Lower leg skin (tissue), 3 donors: ENCODE measurements at regions not wholly inside any gene's neighbourhood (a gene's known extent, or its start where the extent isn't known, plus 50 kb on each side); places are given as distances from the start of the nearest gene placed in this dataset.

ENCODE experiments used
- POLR2A ChIP-seq, 2 donors: fragments of 450-650 bp; IDR thresholded peaks; one replicate each; pipeline ENCODE4 v1.6.1; 2016 to 2017; ENCODE audit warnings: antibody characterized with exemption in 2 of 2, mild to moderate bottlenecking in 1 of 2, moderate library complexity in 1 of 2
- TF ChIP-seq, protein P1 (sequence below), 3 donors: fragments of 450-650 bp; IDR thresholded peaks; one replicate each; pipeline ENCODE4 v1.5.1; 2016; ENCODE audit warnings: antibody characterized with exemption in 3 of 3, mild to moderate bottlenecking in 3 of 3, moderate library complexity in 2 of 3

DNA sequence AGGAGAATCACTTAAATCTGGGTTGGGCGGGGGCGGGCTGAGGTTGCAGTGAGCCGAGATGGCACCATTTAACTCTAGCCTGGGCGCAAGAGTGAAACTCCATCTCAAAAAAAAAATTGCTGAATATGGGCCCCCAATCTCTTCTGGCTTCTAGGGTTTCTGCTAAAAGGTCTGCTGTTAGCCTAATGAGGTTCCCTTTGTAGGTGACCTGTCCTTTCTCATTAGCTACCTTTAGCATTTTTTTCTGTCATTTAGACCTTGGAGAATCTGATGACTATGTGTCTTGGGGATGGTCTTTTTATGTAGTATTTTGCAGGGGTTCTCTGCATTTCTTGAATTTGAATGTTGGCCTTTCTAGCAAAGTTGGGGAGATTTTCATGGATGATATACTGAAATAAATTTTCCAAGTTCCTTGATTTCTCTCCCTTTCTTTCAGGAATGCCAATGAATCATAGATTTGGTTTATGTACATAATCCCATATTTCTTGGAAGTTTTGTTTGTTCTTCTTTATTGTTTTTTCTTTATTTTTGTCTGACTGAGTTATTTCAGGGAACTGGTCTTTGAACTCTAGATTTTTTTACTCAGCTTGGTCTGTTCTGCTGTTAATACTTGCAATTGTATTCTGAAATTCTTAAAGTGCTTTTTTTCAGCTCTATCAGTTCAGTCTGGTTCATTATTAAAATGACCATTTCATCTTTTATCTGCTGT, 181.5 kb downstream of the TTC6 start:
- TF ChIP-seq, protein P1, sequence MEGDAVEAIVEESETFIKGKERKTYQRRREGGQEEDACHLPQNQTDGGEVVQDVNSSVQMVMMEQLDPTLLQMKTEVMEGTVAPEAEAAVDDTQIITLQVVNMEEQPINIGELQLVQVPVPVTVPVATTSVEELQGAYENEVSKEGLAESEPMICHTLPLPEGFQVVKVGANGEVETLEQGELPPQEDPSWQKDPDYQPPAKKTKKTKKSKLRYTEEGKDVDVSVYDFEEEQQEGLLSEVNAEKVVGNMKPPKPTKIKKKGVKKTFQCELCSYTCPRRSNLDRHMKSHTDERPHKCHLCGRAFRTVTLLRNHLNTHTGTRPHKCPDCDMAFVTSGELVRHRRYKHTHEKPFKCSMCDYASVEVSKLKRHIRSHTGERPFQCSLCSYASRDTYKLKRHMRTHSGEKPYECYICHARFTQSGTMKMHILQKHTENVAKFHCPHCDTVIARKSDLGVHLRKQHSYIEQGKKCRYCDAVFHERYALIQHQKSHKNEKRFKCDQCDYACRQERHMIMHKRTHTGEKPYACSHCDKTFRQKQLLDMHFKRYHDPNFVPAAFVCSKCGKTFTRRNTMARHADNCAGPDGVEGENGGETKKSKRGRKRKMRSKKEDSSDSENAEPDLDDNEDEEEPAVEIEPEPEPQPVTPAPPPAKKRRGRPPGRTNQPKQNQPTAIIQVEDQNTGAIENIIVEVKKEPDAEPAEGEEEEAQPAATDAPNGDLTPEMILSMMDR (IDR thresholded peaks at IDR 0.05), result peak in 1 of 3 donors; percentile 47
- no peak for TF ChIP-seq POLR2A (IDR thresholded peaks at IDR 0.05)
